ENCODE measurements at regions not wholly inside any gene's neighbourhood (a gene's known extent, or its start where the extent isn't known, plus 50 kb on each side); places are given as distances from the start of the nearest gene placed in this dataset.

GRCh38 chr3:153972862-153973261 is 148.3 kb upstream of the ARHGEF26 start:
- FAIRE-seq, result no peak

GRCh38 chr3:153973722-153974265 is 147.4 kb upstream of the ARHGEF26 start:
- dilution Hi-C loops (cut with MboI; ENCODE audit: extremely low pct_ligation_motif_present, low sequenced_read_pairs), result no loop called here
- H3K36me3 ChIP-seq (ENCODE audit: control insufficient read depth in 2 of 2, extremely low read depth in 1 of 2, insufficient read depth in 2 of 2, low read length in 2 of 2), result no peaks in the 10 kb centered on the region
- no peak for FAIRE-seq

More at GRCh38 chr3:153972862-153973261, 148.3 kb upstream of the ARHGEF26 start:
- H3K9ac ChIP-seq (ENCODE audit: control insufficient read depth, extremely low read depth, insufficient read depth, low read length), result no peak overlapping the region
- no peaks in the 10 kb centered on the region for H3K9me3 ChIP-seq (ENCODE audit: control insufficient read depth, low read depth, low read length)
- H3K4me3 ChIP-seq (ENCODE audit: control insufficient read depth in 2 of 3, extremely low read depth in 1 of 3, insufficient read depth in 2 of 3, low read depth in 1 of 3, low read length in 3 of 3), result no peak overlapping the region
- no peaks in the 10 kb centered on the region for H3K27me3 ChIP-seq (ENCODE audit: control insufficient read depth, extremely low read depth, insufficient read depth, low read length)
- H2AFZ ChIP-seq (ENCODE audit: control insufficient read depth, low read length), result no peak overlapping the region
- dilution Hi-C loops (cut with MboI; ENCODE audit: extremely low pct_ligation_motif_present, low sequenced_read_pairs), result no loop called here
- TF ChIP-seq EZH2 (IDR thresholded peaks at IDR 0.05; ENCODE audit: low read length) (no peak), CTCF (optimal IDR thresholded peaks at IDR 0.05 in 1 of 3, IDR thresholded peaks at IDR 0.05 in 1 of 3, conservative IDR thresholded peaks at IDR 0.05 in 1 of 3; ENCODE audit: extremely low read depth in 1 of 3, insufficient read depth in 2 of 3, low read length in 3 of 3) (no peak)
- no peak overlapping the region for H3K27ac ChIP-seq (ENCODE audit: control insufficient read depth, insufficient read depth, low read length)
- H3K4me1 ChIP-seq (ENCODE audit: control insufficient read depth, extremely low read depth, insufficient read depth, low read length), result peaks cover 5% of the 10 kb centered on the region
- no peak for DNase-seq (ENCODE audit: low read depth, low spot score)
- no peaks in the 10 kb centered on the region for H3K79me2 ChIP-seq (ENCODE audit: control insufficient read depth, insufficient read depth, low read length)
- no peaks in the 10 kb centered on the region for H3K9me1 ChIP-seq (ENCODE audit: control insufficient read depth, extremely low read depth, insufficient read depth, low read length)
- H3K4me2 ChIP-seq (ENCODE audit: control insufficient read depth, extremely low read depth, insufficient read depth, low read depth, low read length), result no peak overlapping the region
- H3K36me3 ChIP-seq (ENCODE audit: control insufficient read depth in 2 of 2, extremely low read depth in 1 of 2, insufficient read depth in 2 of 2, low read length in 2 of 2), result no peaks in the 10 kb centered on the region
- H4K20me1 ChIP-seq (ENCODE audit: control insufficient read depth, extremely low read depth, insufficient read depth, low read length), result no peaks in the 10 kb centered on the region

More at GRCh38 chr3:153973722-153974265, 147.4 kb upstream of the ARHGEF26 start:
- H3K9me1 ChIP-seq (ENCODE audit: control insufficient read depth, extremely low read depth, insufficient read depth, low read length), result no peaks in the 10 kb centered on the region
- H2AFZ ChIP-seq (ENCODE audit: control insufficient read depth, low read length), result no peak overlapping the region
- H3K27ac ChIP-seq (ENCODE audit: control insufficient read depth, insufficient read depth, low read length), result no peak overlapping the region
- no peak overlapping the region for H3K9ac ChIP-seq (ENCODE audit: control insufficient read depth, extremely low read depth, insufficient read depth, low read length)
- H4K20me1 ChIP-seq (ENCODE audit: control insufficient read depth, extremely low read depth, insufficient read depth, low read length), result no peaks in the 10 kb centered on the region
- DNase-seq (ENCODE audit: low read depth, low spot score), result no peak
- no peaks in the 10 kb centered on the region for H3K9me3 ChIP-seq (ENCODE audit: control insufficient read depth, low read depth, low read length)
- H3K79me2 ChIP-seq (ENCODE audit: control insufficient read depth, insufficient read depth, low read length), result no peaks in the 10 kb centered on the region
- no peak for TF ChIP-seq CTCF (optimal IDR thresholded peaks at IDR 0.05 in 1 of 3, IDR thresholded peaks at IDR 0.05 in 1 of 3, conservative IDR thresholded peaks at IDR 0.05 in 1 of 3; ENCODE audit: extremely low read depth in 1 of 3, insufficient read depth in 2 of 3, low read length in 3 of 3)
- TF ChIP-seq EZH2 (IDR thresholded peaks at IDR 0.05; ENCODE audit: low read length), result no peak
- H3K4me2 ChIP-seq (ENCODE audit: control insufficient read depth, extremely low read depth, insufficient read depth, low read depth, low read length), result no peak overlapping the region
- no peaks in the 10 kb centered on the region for H3K27me3 ChIP-seq (ENCODE audit: control insufficient read depth, extremely low read depth, insufficient read depth, low read length)
- H3K4me3 ChIP-seq (ENCODE audit: control insufficient read depth in 2 of 3, extremely low read depth in 1 of 3, insufficient read depth in 2 of 3, low read depth in 1 of 3, low read length in 3 of 3), result no peak overlapping the region
- peaks cover 5% of the 10 kb centered on the region for H3K4me1 ChIP-seq (ENCODE audit: control insufficient read depth, extremely low read depth, insufficient read depth, low read length)
